ENCODE measurements at regions not wholly inside any gene's neighbourhood (a gene's known extent, or its start where the extent isn't known, plus 50 kb on each side); places are given as distances from the start of the nearest gene placed in this dataset.
"Not testable (repeated sequence)": the region's sequence is repeated elsewhere in the genome, so short reads cannot be mapped to it uniquely, and the experiment has no call there.

- not testable (repeated sequence) for DNase-seq (ENCODE audit: low read depth in 2 of 2)
Measured at GRCh38 chr9:40592406-40592805, 536.1 kb downstream of the FOXD4L6 start.

GRCh38 chr9:40591915-40592314, 536.6 kb downstream of the FOXD4L6 start:
- H3K4me3 ChIP-seq (replicated peaks in 1 of 2; ENCODE audit: low read depth in 2 of 2, low read length in 2 of 2): not testable (repeated sequence)
- peak in 1 of 2 donors; percentile 0 for DNase-seq (ENCODE audit: low read depth in 2 of 2)

More at GRCh38 chr9:40592406-40592805, 536.1 kb downstream of the FOXD4L6 start:
- not testable (repeated sequence) for H3K4me3 ChIP-seq (replicated peaks in 1 of 2; ENCODE audit: low read depth in 2 of 2, low read length in 2 of 2)

GRCh38 chr9:40587475-40588195, 540.8 kb downstream of the FOXD4L6 start:
- not testable (repeated sequence) for DNase-seq (ENCODE audit: low read depth in 2 of 2); H3K4me3 ChIP-seq (replicated peaks in 1 of 2; ENCODE audit: low read depth in 2 of 2, low read length in 2 of 2)

GRCh38 chr9:40584039-40584438, 544.4 kb downstream of the FOXD4L6 start:
- DNase-seq (ENCODE audit: low read depth in 2 of 2); H3K4me3 ChIP-seq (replicated peaks in 1 of 2; ENCODE audit: low read depth in 2 of 2, low read length in 2 of 2): not testable (repeated sequence)

- not testable (repeated sequence) for H3K4me3 ChIP-seq (replicated peaks in 1 of 2; ENCODE audit: low read depth in 2 of 2, low read length in 2 of 2); DNase-seq (ENCODE audit: low read depth in 2 of 2)
Measured at GRCh38 chr9:40583230-40583629, 545.3 kb downstream of the FOXD4L6 start.

GRCh38 chr9:40578908-40579307, 549.6 kb downstream of the FOXD4L6 start:
- DNase-seq (ENCODE audit: low read depth in 2 of 2); H3K4me3 ChIP-seq (replicated peaks in 1 of 2; ENCODE audit: low read depth in 2 of 2, low read length in 2 of 2): not testable (repeated sequence)
